SK-N-SH (cell line): ENCODE measurements at regions not wholly inside any gene's neighbourhood (a gene's known extent, or its start where the extent isn't known, plus 50 kb on each side); places are given as distances from the start of the nearest gene placed in this dataset.

ENCODE experiments used
- CTCF ChIA-PET: fragments of 300-600, 350-600 bp; formaldehyde crosslinking; extraction: SDS; loops from one replicate; lab custom pipeline; 2021; lab: Yijun Ruan, JAX
- POLR2A ChIA-PET: fragments of 350-600 bp; sonication (Branson Sonifier 250); formaldehyde crosslinking; extraction: SDS; loops from one replicate; lab custom pipeline; 2020; ENCODE audit warnings: antibody characterized with exemption, inconsistent platforms; lab: Yijun Ruan, JAX
- DNase-seq: peaks from one replicate; pipeline ENCODE4 v3.0.0; 2012
- H2AFZ ChIP-seq: fragments of 200-600 bp; sonication (generic); 2 replicates; pipeline ENCODE4 v1.8.1; 2016; ENCODE audit warnings: antibody characterized with exemption, mild to moderate bottlenecking, low read depth
- H3F3A ChIP-seq: fragments of 200-600 bp; sonication (generic); replicated peaks from 2 replicates; pipeline ENCODE3; 2016; ENCODE audit warnings: antibody characterized with exemption, mild to moderate bottlenecking; ENCODE audit not compliant: insufficient read depth
- H3K27ac ChIP-seq, 2 experiments: fragments of 200-500 bp in 1 of 2; fragments of 200-600 bp in 1 of 2; sonication (Bioruptor generic) in 1 of 2; sonication (generic), shearing (Covaris generic) in 1 of 2; 2 replicates each; pipeline versions ENCODE4 v1.5.1 to v1.6.1; 2014 to 2016; ENCODE audit warnings: low read depth in 2 of 2, inconsistent platforms in 1 of 2, low read length in 1 of 2, mild to moderate bottlenecking in 1 of 2, mixed read lengths in 1 of 2
- H3K27me3 ChIP-seq: fragments of 200-600 bp; sonication (generic), shearing (Covaris generic); 2 replicates; pipeline ENCODE4 v1.6.1; 2016; ENCODE audit warnings: mixed run types; ENCODE audit not compliant: insufficient read depth
- H3K36me3 ChIP-seq, 2 experiments: fragments of 200-500 bp in 1 of 2; fragments of 200-600 bp in 1 of 2; sonication (Bioruptor generic) in 1 of 2; sonication (generic) in 1 of 2; replicated peaks in 1 of 2; 2 replicates each; pipeline versions ENCODE3 to v1.5.1; 2014 to 2016; ENCODE audit warnings: low read length in 1 of 2, mild to moderate bottlenecking in 1 of 2; ENCODE audit not compliant: insufficient read depth in 2 of 2, control insufficient read depth in 1 of 2
- H3K4me1 ChIP-seq, 2 experiments: fragments of 200-500 bp in 1 of 2; fragments of 200-600 bp in 1 of 2; sonication (Bioruptor generic) in 1 of 2; sonication (generic), shearing (Covaris generic) in 1 of 2; 2 replicates each; pipeline versions ENCODE4 v1.5.1 to v1.6.1; 2014 to 2016; ENCODE audit warnings: low read depth in 1 of 2, low read length in 1 of 2, mixed run types in 1 of 2; ENCODE audit not compliant: insufficient read depth in 2 of 2, control insufficient read depth in 1 of 2
- H3K4me2 ChIP-seq: fragments of 200-600 bp; sonication (generic), shearing (Covaris generic); 2 replicates; pipeline ENCODE4 v1.6.1; 2017; ENCODE audit warnings: mixed run types
- H3K4me3 ChIP-seq, 2 experiments: fragments of 200-500 bp in 1 of 2; fragments of 200-600 bp in 1 of 2; sonication (Bioruptor generic) in 1 of 2; sonication (generic), shearing (Covaris generic) in 1 of 2; 2 replicates each; pipeline versions ENCODE4 v1.5.1 to v1.8.1; 2014 to 2016; ENCODE audit warnings: low read depth in 2 of 2, inconsistent platforms in 1 of 2, low read length in 1 of 2, mild to moderate bottlenecking in 1 of 2, mixed read lengths in 1 of 2, moderate library complexity in 1 of 2
- H3K79me2 ChIP-seq: fragments of 200-600 bp; sonication (generic); 2 replicates; pipeline ENCODE4 v1.8.1; 2017; ENCODE audit warnings: mild to moderate bottlenecking; ENCODE audit not compliant: insufficient read depth
- H3K9ac ChIP-seq: fragments of 200-600 bp; sonication (generic); 2 replicates; pipeline ENCODE4 v1.6.1; 2017; ENCODE audit warnings: mixed run types
- H3K9me2 ChIP-seq: fragments of 200-600 bp; sonication (generic); 2 replicates; pipeline ENCODE4 v1.6.1; 2017; ENCODE audit warnings: mixed run types
- H3K9me3 ChIP-seq: fragments of 200-600 bp; sonication (generic); 2 replicates; pipeline ENCODE4 v1.6.1; 2017; ENCODE audit warnings: mixed run types, mild to moderate bottlenecking, moderate library complexity
- H4K20me1 ChIP-seq: fragments of 200-600 bp; sonication (generic); 2 replicates; pipeline ENCODE4 v1.6.1; 2017; ENCODE audit warnings: mild to moderate bottlenecking, mixed run types; ENCODE audit not compliant: insufficient read depth
- EZH2phosphoT487 ChIP-seq: fragments of 200-600 bp; sonication (generic); IDR thresholded peaks from 2 replicates; pipeline ENCODE4 v1.6.1; 2017; ENCODE audit warnings: low read depth, mixed run types, mild to moderate bottlenecking, antibody characterized with exemption, moderate library complexity, borderline replicate concordance
- FOXJ3 ChIP-seq: sonication (generic); formaldehyde crosslinking; IDR thresholded peaks from 2 replicates; pipeline ENCODE4 v1.5.1; 2020; ENCODE audit warnings: mild to moderate bottlenecking, missing genetic modification reagents
- GABPA ChIP-seq: IDR thresholded peaks from 2 replicates; pipeline ENCODE4 v1.4.0; 2012; ENCODE audit warnings: low read depth, mild to moderate bottlenecking
- IRF3 ChIP-seq: fragments of 150-350 bp; IDR thresholded peaks from 2 replicates; pipeline ENCODE4 v1.6.1; 2016; ENCODE audit warnings: mild to moderate bottlenecking, low read depth, low read length
- MXI1 ChIP-seq: IDR thresholded peaks from 2 replicates; pipeline ENCODE4 v1.6.1; 2012; ENCODE audit warnings: mild to moderate bottlenecking, low read depth, low read length, improper control_type of control experiment
- RAD21 ChIP-seq: IDR thresholded peaks from 2 replicates; pipeline ENCODE4 v1.6.1; 2012; ENCODE audit warnings: mild to moderate bottlenecking, low read length
- RFX5 ChIP-seq: IDR thresholded peaks from 2 replicates; pipeline ENCODE4 v1.6.1; 2012; ENCODE audit warnings: mild to moderate bottlenecking, improper control_type of control experiment, low read length
- SMC3 ChIP-seq: IDR thresholded peaks from 2 replicates; pipeline ENCODE4 v1.6.1; 2012; ENCODE audit warnings: low read depth, low read length, improper control_type of control experiment
- TAF1 ChIP-seq: IDR thresholded peaks from 2 replicates; pipeline ENCODE4 v1.6.1; 2012; ENCODE audit warnings: low read depth, mild to moderate bottlenecking, low read length, moderate library complexity, borderline replicate concordance
- TCF12 ChIP-seq: IDR thresholded peaks from 2 replicates; pipeline ENCODE4 v1.4.0; 2012
- TEAD4 ChIP-seq: IDR thresholded peaks from 2 replicates; pipeline ENCODE4 v1.4.0; 2012; ENCODE audit warnings: mild to moderate bottlenecking, borderline replicate concordance; ENCODE audit not compliant: insufficient read depth
- USF1 ChIP-seq: IDR thresholded peaks from 2 replicates; pipeline ENCODE4 v1.4.0; 2012; ENCODE audit warnings: low read depth, borderline replicate concordance
- TF ChIP-seq, protein P1 (sequence below): IDR thresholded peaks from 2 replicates; pipeline ENCODE4 v1.4.0; 2012; ENCODE audit warnings: low read depth

DNA sequence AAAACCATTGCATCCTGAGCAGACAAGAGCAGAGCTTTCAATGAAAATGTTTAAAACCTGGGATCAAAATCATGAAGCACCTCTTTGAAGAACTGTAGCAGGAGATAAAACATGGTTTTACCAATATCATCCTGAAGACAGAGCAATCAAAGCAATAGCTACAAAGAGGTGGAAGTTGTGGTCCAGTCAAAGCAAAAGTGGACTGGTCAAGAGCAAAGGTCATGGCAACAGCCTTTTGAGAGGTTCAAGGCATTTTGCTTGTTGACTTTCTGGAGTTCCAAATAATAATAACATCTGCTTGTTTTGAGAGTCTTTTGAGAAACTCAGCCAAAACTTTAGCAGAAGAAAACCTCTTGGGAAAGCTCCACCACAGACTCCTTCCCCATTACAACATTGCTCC is 893.9 kb upstream of the POT1 start:
- ChIA-PET CTCF (no interaction called here), POLR2A (no interaction called here)
- Histone ChIP-seq H3K4me3 (no peak overlapping the region), H3K9me3 (no peaks in the 10 kb centered on the region), H3F3A (no peaks in the 10 kb centered on the region), H2AFZ (no peak overlapping the region), H3K4me1 (no peaks in the 10 kb centered on the region), H3K36me3 (no peaks in the 10 kb centered on the region), H4K20me1 (no peaks in the 10 kb centered on the region), H3K79me2 (no peaks in the 10 kb centered on the region), H3K4me2 (no peak overlapping the region), H3K27me3 (no peaks in the 10 kb centered on the region), H3K9ac (no peak overlapping the region), H3K9me2 (no peaks in the 10 kb centered on the region), H3K27ac (no peak overlapping the region)
- TF ChIP-seq, protein P1, sequence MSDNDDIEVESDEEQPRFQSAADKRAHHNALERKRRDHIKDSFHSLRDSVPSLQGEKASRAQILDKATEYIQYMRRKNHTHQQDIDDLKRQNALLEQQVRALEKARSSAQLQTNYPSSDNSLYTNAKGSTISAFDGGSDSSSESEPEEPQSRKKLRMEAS = no peak
- TF ChIP-seq MXI1 = no peak
- TF ChIP-seq RFX5 = no peak
- no peak for TF ChIP-seq GABPA
- no peak for TF ChIP-seq SMC3
- no peak for TF ChIP-seq RAD21
- no peak for TF ChIP-seq TCF12
- TF ChIP-seq FOXJ3 (CRISPR knock-in tag) = no peak
- no peak for TF ChIP-seq EZH2phosphoT487
- TF ChIP-seq TAF1 = no peak
- TF ChIP-seq TEAD4 = no peak
- TF ChIP-seq IRF3 = no peak
- no peak for TF ChIP-seq USF1
- no peak for DNase-seq

- no peaks in the 10 kb centered on the region for H3K27me3 ChIP-seq
- no peaks in the 10 kb centered on the region for H4K20me1 ChIP-seq
- H3K9me3 ChIP-seq = no peaks in the 10 kb centered on the region
- no peaks in the 10 kb centered on the region for H3K4me1 ChIP-seq
- DNase-seq = no peak
- no peak overlapping the region for H2AFZ ChIP-seq
- TF ChIP-seq EZH2phosphoT487 = no peak
- H3K4me2 ChIP-seq = no peak overlapping the region
- no peak overlapping the region for H3K27ac ChIP-seq
- H3F3A ChIP-seq = no peaks in the 10 kb centered on the region
- no peaks in the 10 kb centered on the region for H3K36me3 ChIP-seq
- ChIA-PET CTCF (no interaction called here), POLR2A (no interaction called here)
- H3K9me2 ChIP-seq = no peaks in the 10 kb centered on the region
- H3K4me3 ChIP-seq = no peak overlapping the region
- no peak overlapping the region for H3K9ac ChIP-seq
- H3K79me2 ChIP-seq = no peaks in the 10 kb centered on the region
These were observed 890.9 kb upstream of the POT1 start for GRCh38 chr7:125820495-125820894.
